KOPT-K1 (cell line): ENCODE measurements at regions not wholly inside any gene's neighbourhood (a gene's known extent, or its start where the extent isn't known, plus 50 kb on each side); places are given as distances from the start of the nearest gene placed in this dataset.

Source experiments
- H3K27ac ChIP-seq: fragments of 200-600 bp; sonication (generic); 2 replicates; pipeline ENCODE4 v1.5.1; 2016; ENCODE audit warnings: antibody characterized with exemption, mild to moderate bottlenecking, low read depth, low read length; ENCODE audit not compliant: poor library complexity, severe bottlenecking
- H3K36me3 ChIP-seq: fragments of 200-600 bp; sonication (generic); 2 replicates; pipeline ENCODE4 v1.5.1; 2017; ENCODE audit warnings: antibody characterized with exemption, mild to moderate bottlenecking, low read length, moderate library complexity; ENCODE audit not compliant: insufficient read depth
- H3K9me3 ChIP-seq: fragments of 200-600 bp; sonication (generic); 2 replicates; pipeline ENCODE4 v1.5.1; 2017; ENCODE audit warnings: antibody characterized with exemption, low read length, mild to moderate bottlenecking; ENCODE audit not compliant: insufficient read depth, poor library complexity, severe bottlenecking

GRCh38 chr5:74075501-74076484, 449.8 kb downstream of the ARHGEF28 start:
- Histone ChIP-seq H3K36me3 (no peaks in the 10 kb centered on the region), H3K27ac (no peak overlapping the region), H3K9me3 (no peaks in the 10 kb centered on the region)

- Histone ChIP-seq H3K36me3 (no peaks in the 10 kb centered on the region), H3K27ac (no peak overlapping the region), H3K9me3 (no peaks in the 10 kb centered on the region)
Measured at GRCh38 chr5:74074111-74074510, 448.1 kb downstream of the ARHGEF28 start.

GRCh38 chr5:74073257-74073656, 447.3 kb downstream of the ARHGEF28 start:
- Histone ChIP-seq H3K27ac (no peak overlapping the region), H3K9me3 (no peaks in the 10 kb centered on the region), H3K36me3 (no peaks in the 10 kb centered on the region)

GRCh38 chr5:74072646-74073045, 446.6 kb downstream of the ARHGEF28 start:
- Histone ChIP-seq H3K27ac (no peak overlapping the region), H3K36me3 (no peaks in the 10 kb centered on the region), H3K9me3 (no peaks in the 10 kb centered on the region)

- Histone ChIP-seq H3K9me3 (no peaks in the 10 kb centered on the region), H3K27ac (no peak overlapping the region), H3K36me3 (no peaks in the 10 kb centered on the region)
Measured at GRCh38 chr5:74070766-74071165, 444.8 kb downstream of the ARHGEF28 start.

GRCh38 chr5:74069741-74070140, 443.7 kb downstream of the ARHGEF28 start:
- Histone ChIP-seq H3K27ac (no peak overlapping the region), H3K36me3 (no peaks in the 10 kb centered on the region), H3K9me3 (no peaks in the 10 kb centered on the region)

GRCh38 chr5:74067748-74068541, 441.9 kb downstream of the ARHGEF28 start:
- H3K36me3 ChIP-seq = no peaks in the 10 kb centered on the region
- H3K27ac ChIP-seq = no peak overlapping the region
- no peaks in the 10 kb centered on the region for H3K9me3 ChIP-seq

GRCh38 chr5:74064911-74065310, 438.9 kb downstream of the ARHGEF28 start:
- no peaks in the 10 kb centered on the region for H3K36me3 ChIP-seq
- H3K27ac ChIP-seq = no peak overlapping the region
- no peaks in the 10 kb centered on the region for H3K9me3 ChIP-seq

- Histone ChIP-seq H3K36me3 (no peaks in the 10 kb centered on the region), H3K9me3 (no peaks in the 10 kb centered on the region), H3K27ac (no peak overlapping the region)
Measured at GRCh38 chr5:74064225-74064624, 438.2 kb downstream of the ARHGEF28 start.

- H3K36me3 ChIP-seq = no peaks in the 10 kb centered on the region
- H3K9me3 ChIP-seq = no peaks in the 10 kb centered on the region
- H3K27ac ChIP-seq = no peak overlapping the region
Measured at GRCh38 chr5:74063821-74064220, 437.8 kb downstream of the ARHGEF28 start.

GRCh38 chr5:74063346-74063745, 437.4 kb downstream of the ARHGEF28 start:
- H3K9me3 ChIP-seq = no peaks in the 10 kb centered on the region

GRCh38 chr5:74061292-74061691, 435.3 kb downstream of the ARHGEF28 start:
- H3K36me3 ChIP-seq = no peaks in the 10 kb centered on the region
- H3K9me3 ChIP-seq = no peaks in the 10 kb centered on the region
- H3K27ac ChIP-seq = no peak overlapping the region

More at GRCh38 chr5:74063346-74063745, 437.4 kb downstream of the ARHGEF28 start:
- Histone ChIP-seq H3K36me3 (no peaks in the 10 kb centered on the region), H3K27ac (no peak overlapping the region)

GRCh38 chr5:74059706-74060105, 433.7 kb downstream of the ARHGEF28 start:
- no peaks in the 10 kb centered on the region for H3K9me3 ChIP-seq
- H3K36me3 ChIP-seq = no peaks in the 10 kb centered on the region
- H3K27ac ChIP-seq = no peak overlapping the region

GRCh38 chr5:74056789-74057164, 430.8 kb downstream of the ARHGEF28 start:
- Histone ChIP-seq H3K36me3 (no peaks in the 10 kb centered on the region), H3K27ac (no peak overlapping the region), H3K9me3 (no peaks in the 10 kb centered on the region)

- no peaks in the 10 kb centered on the region for H3K36me3 ChIP-seq
Measured at GRCh38 chr5:74056107-74056788, 430.3 kb downstream of the ARHGEF28 start.

More at GRCh38 chr5:74056107-74056788, 430.3 kb downstream of the ARHGEF28 start:
- Histone ChIP-seq H3K27ac (no peak overlapping the region), H3K9me3 (no peaks in the 10 kb centered on the region)
